ENCODE measurements at regions not wholly inside any gene's neighbourhood (a gene's known extent, or its start where the extent isn't known, plus 50 kb on each side); places are given as distances from the start of the nearest gene placed in this dataset.

GRCh38 chr5:8981496-8981895 lies 564.4 kb downstream of the SEMA5A start:
- CTCF ChIA-PET: no interaction called here
- ATAC-seq: no peak
- H3K4me3 Mint-ChIP-seq: no peak overlapping the region
- POLR2A ChIA-PET: no interaction called here
- no peaks in the 10 kb centered on the region for H3K36me3 Mint-ChIP-seq
- TF ChIP-seq PREB (CRISPR knock-in tag; IDR thresholded peaks at IDR 0.05; ENCODE audit: borderline replicate concordance) (no peak), ERG (CRISPR knock-in tag; IDR thresholded peaks at IDR 0.05) (no peak), ZNF121 (CRISPR knock-in tag; IDR thresholded peaks at IDR 0.05) (no peak), NFE2L1 (CRISPR knock-in tag; IDR thresholded peaks at IDR 0.05) (no peak), ETV6 (CRISPR knock-in tag; IDR thresholded peaks at IDR 0.05) (no peak), KAT7 (CRISPR knock-in tag; IDR thresholded peaks at IDR 0.05; ENCODE audit: borderline replicate concordance) (no peak)
- H3K9me3 Mint-ChIP-seq: 0 out of 2 replicates have a peak, but pooled peaks cover 3% of the 10 kb centered on the region
- no peak overlapping the region for H3K27ac Mint-ChIP-seq
- no peaks in the 10 kb centered on the region for H3K27me3 Mint-ChIP-seq (ENCODE audit: low read depth)
- no peak for DNase-seq (ENCODE audit: low spot score)
- no peaks in the 10 kb centered on the region; the same call in 1 of the 2 replicates for H3K4me1 Mint-ChIP-seq

- DNase-seq (ENCODE audit: low spot score) (no peak), ATAC-seq (no peak)
- Mint-ChIP-seq H3K36me3 (no peaks in the 10 kb centered on the region), H3K4me1 (no peaks in the 10 kb centered on the region; the same call in 1 of the 2 replicates), H3K9me3 (0 out of 2 replicates have a peak, but pooled peaks cover 3% of the 10 kb centered on the region), H3K27me3 (ENCODE audit: low read depth) (no peaks in the 10 kb centered on the region), H3K4me3 (no peak overlapping the region), H3K27ac (no peak overlapping the region)
- TF ChIP-seq CTCF (IDR thresholded peaks at IDR 0.05): no peak
- no peak for TF ChIP-seq E2F1 (CRISPR knock-in tag; IDR thresholded peaks at IDR 0.05)
- TF ChIP-seq PRRX2 (CRISPR knock-in tag; IDR thresholded peaks at IDR 0.05): no peak
- no peak for TF ChIP-seq ZNF317 (CRISPR knock-in tag; IDR thresholded peaks at IDR 0.05; ENCODE audit: borderline replicate concordance, low read depth)
- TF ChIP-seq ZNF512 (CRISPR knock-in tag; IDR thresholded peaks at IDR 0.05; ENCODE audit: borderline replicate concordance): no peak
- TF ChIP-seq MLX (CRISPR knock-in tag; IDR thresholded peaks at IDR 0.05): no peak
- no peak for TF ChIP-seq EMX1 (CRISPR knock-in tag; IDR thresholded peaks at IDR 0.05)
- no peak for TF ChIP-seq ZNF425 (CRISPR knock-in tag; conservative IDR thresholded peaks at IDR 0.05)
- no peak for TF ChIP-seq ERG (CRISPR knock-in tag; IDR thresholded peaks at IDR 0.05)
- TF ChIP-seq ELF4 (CRISPR knock-in tag; IDR thresholded peaks at IDR 0.05; ENCODE audit: low read depth): no peak
- TF ChIP-seq NFATC4 (CRISPR knock-in tag; IDR thresholded peaks at IDR 0.05): no peak
- no peak for TF ChIP-seq USF1 (CRISPR knock-in tag; IDR thresholded peaks at IDR 0.05)
- ChIA-PET CTCF (interaction anchor here (1.0 to 2.4 kb wide), 2 partner anchors 9 to 76 kb away, joined by 3 to 8 read pairs; no protein-coding TSS in a partner anchor), POLR2A (no interaction called here)
Observed at GRCh38 chr5:8984386-8984785, 561.5 kb downstream of the SEMA5A start.
